NCI-H526 treated with DMSO at 0.1 percent for 48 hours (cell line): ENCODE measurements at regions not wholly inside any gene's neighbourhood (a gene's known extent, or its start where the extent isn't known, plus 50 kb on each side); places are given as distances from the start of the nearest gene placed in this dataset.

Source experiments
- DNase-seq: peaks from one replicate; lab custom pipeline; 2025; lab: John Stamatoyannopoulos, UW

DNA sequence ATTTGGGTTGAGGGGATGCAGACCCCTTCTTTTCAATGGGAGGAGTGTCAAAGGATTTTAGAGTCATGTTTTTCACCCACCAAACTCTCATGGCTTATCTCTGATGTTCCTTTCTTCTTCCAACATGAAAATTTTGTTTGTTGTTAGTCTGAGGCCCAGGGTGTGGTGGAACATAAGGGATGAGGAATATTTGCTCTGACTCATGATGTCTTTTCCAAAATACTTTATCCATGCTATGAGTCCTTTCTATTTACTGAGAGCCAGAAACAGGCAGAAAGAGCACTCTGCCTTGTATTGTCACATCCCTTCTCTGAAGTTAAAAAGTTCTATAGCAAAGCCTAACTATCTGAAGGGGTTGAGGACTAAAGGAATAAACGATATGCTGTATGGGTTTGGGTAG, 61.6 kb upstream of the GYPA start:
- no peak for DNase-seq

DNA sequence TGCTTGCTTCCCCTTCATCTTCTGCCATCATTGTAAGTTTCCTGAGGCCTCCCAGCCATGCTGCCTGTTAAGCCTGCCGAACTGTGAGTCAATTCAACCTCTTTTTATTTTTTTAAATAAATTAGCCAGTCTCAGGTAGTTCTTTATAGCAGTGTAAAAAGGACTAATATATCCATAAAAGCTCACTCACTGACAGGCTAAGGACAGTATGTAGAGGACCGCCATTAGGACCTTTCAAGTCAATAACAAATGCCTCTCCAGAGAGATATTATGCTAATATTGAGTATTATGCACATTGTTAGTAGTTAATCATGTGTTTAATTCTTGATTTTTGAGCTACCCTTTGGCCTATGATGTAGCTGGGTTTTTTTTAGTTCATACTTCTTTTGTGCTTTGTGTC, 62.6 kb upstream of the GYPA start:
- DNase-seq, result no peak

DNA sequence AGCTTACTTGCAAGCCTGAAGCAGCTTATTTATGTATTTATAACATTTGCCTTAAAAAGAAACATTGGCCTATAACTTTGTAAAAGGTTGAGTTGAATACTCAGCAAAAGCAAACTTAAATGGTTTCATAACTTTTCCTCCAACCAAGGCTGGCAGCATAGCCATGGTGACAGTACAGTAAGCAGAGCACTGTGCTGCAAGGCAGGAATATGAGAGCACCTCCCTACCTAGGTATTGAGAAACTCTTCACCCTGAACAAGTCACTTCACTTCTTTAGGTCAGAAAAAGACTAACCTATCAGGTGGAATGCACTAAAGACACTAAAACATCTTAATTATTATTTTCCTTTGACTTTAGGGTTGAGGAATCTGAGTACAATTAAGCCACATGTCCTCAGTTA, 63.9 kb upstream of the GYPA start:
- no peak for DNase-seq

DNA sequence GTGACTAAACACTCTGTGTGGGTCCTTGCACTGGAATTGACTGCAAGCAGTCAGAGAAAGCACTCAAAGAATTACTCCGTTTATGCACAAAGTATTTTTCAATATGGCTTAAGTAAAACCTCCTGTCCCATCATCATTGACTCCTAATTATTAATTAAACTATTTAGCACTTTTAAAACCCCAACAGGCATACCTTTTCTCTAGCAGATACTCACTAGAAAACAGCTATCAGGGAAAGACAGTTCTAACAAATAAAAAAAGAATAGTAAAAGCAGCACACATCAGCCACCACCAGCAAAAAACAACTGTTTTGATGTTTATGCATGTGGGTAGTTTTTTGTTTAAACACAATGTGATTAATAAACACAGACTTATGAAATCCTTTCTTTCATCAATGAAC, 66.2 kb upstream of the GYPA start:
- no peak for DNase-seq

DNA sequence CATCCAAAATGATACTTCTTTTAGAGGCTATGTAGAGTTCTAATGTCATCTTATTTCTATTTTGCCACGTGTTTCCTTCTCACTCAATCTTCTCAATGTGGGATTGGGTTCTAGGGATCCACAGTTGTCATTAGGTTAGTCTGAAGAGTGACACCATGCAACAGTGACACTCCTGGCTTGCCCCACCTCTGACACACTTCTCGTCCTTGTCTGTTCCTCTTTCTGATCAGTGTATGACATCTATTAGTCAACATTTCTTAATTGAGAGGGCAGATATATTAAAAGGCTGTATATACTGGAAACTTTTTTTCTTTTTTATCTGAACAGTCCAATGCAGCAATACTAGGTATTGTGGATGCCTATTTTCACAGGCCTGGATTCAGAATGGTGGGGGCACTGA, 67.6 kb upstream of the GYPA start:
- no peak for DNase-seq

DNA sequence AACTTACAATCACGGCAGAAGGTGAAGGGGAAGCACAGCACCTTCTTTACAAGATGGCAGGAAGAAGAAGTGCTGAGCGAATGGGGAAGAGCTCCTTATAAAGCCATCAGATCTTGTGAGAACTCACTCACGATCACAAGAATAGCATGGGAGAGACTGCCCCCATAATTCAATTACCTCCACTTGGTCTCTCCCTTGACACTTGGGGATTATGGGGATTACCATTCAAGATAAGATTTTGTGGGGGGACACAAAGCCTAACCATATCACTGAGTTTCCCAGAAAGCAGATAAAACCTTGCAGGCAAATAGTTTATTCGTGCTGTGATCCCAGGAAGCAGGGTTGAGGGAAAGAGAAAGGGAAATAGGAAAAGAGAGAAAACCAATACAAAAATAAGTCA, 69.0 kb upstream of the GYPA start:
- no peak for DNase-seq

DNA sequence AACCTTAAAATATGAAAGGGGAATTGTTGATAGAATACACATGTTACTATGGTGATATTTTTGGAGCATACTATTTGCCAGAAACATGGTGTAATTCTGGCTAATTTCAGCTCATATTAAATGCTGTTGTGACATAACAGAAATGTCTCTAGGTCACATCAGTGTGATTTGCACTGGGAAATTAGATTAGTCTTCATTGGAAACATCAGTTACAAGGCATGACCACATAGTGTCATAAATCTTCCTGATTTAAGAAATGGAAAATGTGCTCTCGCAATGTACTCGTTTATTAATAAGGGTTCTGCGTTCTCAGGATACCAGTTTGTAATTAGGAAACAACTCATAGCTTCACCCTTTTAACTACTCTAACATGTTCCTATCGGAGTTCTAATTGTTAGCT, 72.9 kb upstream of the GYPA start:
- no peak for DNase-seq

DNA sequence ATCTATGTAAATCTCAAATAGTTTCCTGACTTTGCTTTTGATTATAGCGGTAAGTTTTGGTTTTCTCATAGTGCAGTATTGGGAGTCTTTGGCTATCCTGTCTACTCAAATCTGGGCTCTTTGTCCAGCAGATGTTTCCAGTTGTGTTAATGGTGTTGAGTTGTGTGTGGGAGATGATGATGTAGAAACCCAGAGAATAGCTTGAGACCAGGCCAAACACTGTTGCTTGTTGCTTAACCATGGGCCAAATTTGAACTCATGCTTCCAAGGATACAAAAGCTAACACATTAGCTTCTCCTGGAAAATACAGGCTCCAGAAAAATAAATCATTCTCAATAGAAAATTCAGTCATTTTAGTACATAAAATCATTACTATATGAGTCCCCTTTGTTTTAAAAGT, 82.6 kb upstream of the GYPA start:
- no peak for DNase-seq

DNA sequence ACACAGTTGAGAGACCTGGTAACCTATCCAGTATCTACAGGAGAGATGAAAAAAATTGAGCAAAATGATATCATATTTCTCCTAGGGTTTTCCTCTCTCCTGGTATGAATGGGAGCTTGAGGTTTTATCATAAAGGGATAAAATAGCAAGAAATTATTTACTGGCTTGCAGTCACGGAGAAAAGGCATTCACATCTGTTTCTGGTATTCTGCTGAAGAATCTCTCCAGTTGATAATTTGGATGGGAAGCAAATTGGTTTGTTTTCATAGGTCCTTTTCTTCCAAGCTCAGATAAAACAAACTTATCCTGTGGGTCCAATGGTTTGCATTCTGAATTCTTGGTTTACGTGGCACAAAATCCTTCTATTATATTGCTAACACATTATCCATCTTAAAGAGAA, 83.1 kb upstream of the GYPA start:
- DNase-seq, result no peak

DNA sequence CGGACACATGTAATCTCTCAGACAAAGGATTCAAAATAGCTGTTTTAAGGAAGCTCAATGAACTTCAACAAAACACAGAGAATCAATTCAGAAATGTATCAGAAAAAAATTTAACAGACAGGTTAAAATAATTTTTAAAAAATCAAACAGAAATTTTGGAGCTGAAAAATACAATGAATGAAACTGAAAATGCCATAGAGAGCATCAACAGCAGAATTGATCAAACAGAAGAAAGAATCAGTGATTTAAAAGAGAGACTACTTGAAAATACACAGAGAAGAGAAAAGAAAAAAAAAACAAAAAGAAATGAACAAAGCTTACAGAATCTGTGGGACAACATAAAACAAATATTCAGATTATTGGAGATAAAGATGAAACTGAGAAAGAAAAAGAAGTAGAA, 118.8 kb upstream of the GYPA start:
- no peak for DNase-seq

DNA sequence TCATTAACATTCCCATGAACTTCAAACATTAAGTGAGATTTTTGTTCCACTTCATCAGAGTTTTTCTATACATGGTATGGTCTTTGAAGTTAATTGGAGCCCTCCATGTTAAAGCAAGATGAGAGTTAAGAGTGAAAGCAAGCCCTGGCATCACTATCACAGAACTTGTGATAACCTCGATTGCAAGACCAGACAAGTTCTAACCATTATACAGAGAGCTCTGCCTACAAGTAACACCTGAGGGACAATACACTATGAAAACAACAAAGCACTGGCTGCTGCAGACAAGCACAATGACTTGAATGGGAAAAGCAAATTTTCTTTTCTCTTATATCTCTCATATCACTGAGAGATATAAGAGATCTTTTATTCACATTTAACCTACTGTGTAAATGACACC, 126.6 kb upstream of the GYPA start:
- DNase-seq, result no peak

DNA sequence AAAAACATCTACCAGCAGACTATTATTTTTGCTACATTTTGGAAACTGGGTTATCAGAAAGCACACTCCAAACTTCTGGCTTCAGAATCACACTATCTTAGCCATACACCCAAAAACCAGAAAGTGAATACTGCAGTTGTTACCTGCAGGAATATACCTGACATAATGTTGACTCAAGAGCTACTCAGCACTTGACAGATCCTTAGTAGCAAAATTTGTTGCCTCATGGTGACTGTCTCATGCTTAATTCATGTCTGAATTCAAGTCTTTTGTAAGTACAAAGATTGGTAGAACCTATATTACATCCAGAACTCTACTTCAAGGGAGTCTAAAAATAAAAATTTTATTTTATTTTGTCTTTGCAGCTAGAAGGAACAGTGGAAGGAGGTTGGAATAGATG, 140.2 kb upstream of the GYPA start:
- DNase-seq, result no peak

DNA sequence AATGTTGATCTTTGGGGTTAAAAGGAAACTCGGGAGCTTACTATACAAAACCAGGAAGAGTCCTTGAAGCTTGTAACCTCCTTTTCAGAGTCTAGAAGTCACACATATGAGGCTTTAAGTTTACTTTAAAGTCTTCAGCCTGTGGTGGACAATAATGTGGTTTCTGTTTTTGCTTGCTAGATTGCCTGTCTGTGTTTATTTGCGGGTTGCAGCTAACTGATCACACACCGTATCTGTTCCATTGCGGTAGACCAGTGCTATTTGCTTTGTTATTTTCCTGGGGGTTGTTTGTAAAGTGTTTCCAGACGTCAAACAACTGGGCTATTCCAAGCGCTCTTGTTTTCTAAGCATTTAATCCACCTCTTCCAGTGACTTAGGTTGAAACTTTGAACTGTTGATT, 143.0 kb upstream of the GYPA start:
- no peak for DNase-seq

DNA sequence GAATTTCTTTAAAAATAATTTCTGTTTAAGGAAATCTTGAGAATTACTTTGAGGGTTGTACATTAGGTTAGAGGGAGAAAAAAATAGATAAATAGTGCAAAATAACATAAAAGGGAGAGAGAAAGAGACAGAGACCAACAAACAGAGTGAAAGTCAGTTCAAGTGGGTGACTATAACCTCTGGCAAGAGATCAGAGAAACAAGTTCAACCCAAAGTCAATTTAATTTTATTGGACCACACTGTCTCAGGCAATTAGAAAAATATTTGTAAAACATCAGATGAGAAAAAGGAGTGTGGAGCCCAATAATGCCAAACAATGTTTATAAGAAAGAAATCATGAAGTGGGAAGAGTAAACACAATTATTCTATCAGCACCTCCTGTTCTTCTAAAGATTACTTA, 143.5 kb upstream of the GYPA start:
- DNase-seq, result no peak

DNA sequence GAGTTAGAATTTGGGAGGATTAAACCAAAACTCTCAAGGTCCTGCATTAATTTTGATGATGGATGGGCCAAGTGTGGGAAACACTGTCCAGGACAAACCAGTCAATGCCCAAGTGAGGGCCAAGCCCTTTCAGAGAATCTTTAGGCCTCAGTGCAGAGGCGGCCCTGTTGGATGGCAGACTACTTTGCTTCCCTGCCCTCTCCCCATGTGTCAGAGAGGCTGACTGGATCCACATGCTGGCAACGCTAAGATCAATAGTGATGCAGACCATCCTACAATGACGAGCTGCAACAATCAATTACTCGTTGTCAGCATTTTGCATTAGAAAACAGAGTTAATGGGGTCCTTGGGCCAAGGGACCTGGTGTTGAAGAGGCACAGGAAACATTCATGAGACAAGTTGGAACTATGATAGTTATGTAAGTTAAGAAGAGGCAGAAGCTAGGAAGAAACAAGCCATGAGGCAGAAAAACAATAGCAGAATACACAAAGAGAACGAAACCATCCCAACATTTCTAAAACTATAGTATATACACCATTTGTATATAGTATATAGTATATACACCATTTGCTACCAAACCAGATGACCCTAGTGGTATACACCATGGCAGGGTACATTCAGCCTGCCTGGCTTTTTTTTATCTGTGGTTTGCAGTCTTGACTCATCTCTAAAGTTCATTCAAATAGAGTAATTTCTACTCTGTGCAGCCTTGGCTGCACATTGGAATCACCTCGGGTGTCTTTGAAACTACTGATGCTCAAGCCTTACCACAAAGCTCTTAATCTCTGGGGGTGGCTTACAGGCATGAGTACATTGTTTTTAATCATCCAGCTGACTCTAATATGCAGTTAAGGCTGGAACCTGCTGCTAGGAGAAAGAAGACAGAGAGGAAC, 147.7 kb upstream of the GYPA start:
- DNase-seq, result no peak

DNA sequence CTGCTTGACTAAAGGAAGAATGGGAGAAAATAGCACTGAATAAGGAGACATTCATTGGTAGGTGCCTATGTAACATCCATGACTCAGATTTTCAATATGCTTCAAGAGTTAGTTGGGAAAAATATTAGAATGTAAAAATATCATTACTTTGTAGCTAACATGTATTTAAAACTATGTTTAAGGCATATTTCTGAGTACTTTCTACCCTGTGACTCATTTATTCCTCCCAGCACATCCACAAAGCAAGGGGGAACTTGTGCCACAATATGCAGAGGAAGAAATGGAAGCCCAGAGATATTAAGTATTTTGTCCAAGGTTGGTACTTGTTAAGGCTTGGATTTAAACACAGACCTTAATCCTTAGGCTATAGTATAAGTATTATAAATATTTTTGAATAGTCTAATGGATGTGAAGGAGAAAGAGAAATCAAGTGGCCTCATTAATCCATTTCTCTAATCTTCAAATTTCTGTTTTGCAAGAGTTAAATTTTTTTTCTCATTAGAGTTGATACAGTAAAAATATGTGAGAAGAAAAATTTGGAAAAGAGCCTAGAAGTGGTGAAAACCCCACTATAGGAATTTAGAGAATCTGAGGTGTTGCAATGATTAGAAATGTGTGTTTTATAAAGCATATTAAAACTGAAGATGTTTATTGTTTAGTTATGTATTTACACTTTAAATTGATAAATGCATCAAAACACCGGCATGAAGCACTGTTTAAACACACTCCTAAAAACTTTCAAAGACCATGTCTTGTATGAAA, 149.3 kb upstream of the GYPA start:
- DNase-seq, result no peak

DNA sequence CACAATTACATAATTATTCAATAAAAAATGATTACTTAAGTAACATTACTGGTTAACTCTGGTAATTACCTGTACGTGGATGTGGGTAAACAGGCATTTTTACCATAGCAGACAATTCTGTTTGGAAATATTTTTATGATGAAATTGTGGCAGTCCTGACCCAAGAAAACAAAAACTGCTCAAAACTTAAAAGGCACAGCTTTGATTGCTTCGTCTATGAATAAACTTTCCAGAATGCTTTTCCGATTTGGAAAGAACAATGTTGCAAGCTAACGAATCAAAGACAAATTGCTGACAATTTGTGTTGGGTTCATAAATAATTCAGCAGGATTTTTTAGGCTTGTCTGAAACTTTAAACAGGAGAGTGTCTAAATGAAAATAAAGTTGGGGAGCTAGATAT, 150.6 kb upstream of the GYPA start:
- DNase-seq, result no peak

DNA sequence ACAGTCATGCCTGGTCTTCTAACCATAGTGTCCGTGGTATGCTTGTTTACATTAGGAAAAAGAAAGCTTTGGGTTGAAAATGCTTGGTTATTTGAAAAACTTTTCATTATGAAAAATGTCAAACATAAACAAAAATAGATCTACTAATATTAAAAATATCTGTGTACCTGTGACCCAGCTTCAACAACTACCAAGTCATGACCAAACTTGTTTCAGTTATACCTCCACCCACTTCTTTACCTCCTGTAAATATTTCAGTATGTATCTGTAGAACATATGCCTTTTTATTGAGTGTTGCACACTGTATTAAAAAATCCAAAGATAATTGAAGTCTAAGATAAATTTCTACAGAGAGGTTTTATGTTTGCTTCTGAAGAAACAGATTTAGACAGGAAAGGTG, 153.7 kb upstream of the GYPA start:
- DNase-seq, result no peak

DNA sequence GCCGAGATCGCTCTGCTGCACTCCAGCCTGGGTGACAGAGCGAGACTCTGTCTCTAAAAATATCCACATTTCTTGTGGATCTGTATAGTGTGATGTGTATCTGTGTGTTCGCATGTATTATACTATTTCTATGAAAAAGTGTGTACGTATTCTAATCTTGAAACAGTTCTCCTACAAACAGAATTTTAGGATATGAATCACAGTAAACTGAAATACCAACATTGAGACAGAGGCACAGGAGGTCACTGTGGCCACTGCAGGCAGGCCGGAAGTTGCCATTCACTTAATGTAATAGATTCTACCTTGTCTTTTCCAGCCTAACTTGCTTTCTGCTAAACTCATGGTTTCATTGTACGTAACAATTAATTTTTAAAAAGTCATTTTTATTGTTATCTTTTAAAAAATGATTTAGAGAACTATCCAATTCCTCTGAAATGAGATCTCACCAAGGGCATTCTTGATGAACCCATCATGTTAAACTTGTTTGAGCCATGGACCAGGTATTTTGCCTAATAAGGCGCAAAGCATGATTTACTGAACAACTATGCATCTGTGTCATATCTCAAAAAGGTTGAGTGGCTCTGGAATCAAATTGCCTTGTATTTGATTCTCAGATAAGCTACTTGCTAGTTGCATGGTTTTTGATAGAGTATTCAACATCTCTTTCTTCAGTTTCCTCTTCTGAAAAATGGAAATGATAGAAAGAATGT, 154.9 kb upstream of the GYPA start:
- DNase-seq, result no peak

DNA sequence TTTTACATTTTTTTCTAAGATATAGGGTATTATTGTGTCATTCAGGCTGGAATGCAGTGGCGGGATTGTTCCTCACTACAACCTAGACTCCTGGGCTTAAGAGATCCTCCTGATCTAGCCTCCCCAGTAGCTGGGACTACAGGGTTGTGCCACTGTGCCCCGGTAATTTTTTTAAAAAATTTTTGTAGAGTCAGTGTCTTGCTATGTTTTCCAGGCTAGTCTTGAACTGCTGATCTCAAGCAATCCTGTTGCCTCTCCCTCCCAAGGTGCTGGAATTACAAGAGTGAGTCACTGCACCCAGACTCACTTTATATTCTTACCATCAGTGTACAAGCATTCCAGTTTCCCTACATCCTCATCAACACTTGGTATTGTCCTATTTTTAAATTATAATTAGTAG, 156.4 kb upstream of the GYPA start:
- DNase-seq, result no peak

DNA sequence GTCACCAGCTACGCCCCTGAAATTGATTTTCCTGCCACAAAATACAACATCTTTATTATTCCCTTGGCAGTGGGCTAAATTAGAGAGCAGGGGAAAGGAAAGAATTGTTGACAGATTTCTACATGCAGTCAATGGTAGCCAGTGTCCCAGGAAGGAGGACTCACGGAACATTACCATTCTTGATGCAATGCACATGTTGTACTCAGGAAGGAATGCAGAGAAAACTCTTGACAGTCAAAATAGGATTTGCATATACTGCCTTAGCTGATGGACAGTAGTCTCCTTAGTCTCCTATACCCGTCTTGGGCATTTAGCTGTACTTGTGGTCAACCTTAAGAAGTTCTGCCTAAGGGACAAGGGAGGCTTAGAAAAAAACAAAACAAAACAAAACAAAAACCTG, 158.0 kb upstream of the GYPA start:
- no peak for DNase-seq

DNA sequence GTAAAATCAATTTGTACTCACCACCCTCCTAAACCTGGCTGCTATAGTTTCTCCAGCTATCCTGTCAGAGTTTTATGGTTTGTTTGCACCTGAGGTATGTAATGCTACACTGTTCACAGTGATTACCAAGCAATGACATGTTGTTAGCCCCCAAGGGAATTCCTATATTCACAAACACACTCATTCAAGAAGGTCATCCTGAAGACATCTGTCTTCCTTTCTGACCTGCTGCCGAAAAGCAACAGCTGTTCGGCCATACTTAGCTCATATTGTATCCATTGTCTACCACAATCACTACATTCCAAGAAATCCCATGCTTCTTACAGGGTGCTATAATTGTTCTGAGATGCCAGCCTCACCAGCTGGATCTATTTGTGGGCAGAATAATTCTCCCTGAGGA, 160.1 kb upstream of the GYPA start:
- DNase-seq, result no peak
